LNCAP (cell line): ENCODE measurements at regions not wholly inside any gene's neighbourhood (a gene's known extent, or its start where the extent isn't known, plus 50 kb on each side); places are given as distances from the start of the nearest gene placed in this dataset.

ENCODE experiments used
- TF ChIP-seq, protein P1 (sequence below): fragments of 450-650 bp; IDR thresholded peaks from 2 replicates; pipeline ENCODE4 v1.5.1; 2017; ENCODE audit warnings: mild to moderate bottlenecking

DNA sequence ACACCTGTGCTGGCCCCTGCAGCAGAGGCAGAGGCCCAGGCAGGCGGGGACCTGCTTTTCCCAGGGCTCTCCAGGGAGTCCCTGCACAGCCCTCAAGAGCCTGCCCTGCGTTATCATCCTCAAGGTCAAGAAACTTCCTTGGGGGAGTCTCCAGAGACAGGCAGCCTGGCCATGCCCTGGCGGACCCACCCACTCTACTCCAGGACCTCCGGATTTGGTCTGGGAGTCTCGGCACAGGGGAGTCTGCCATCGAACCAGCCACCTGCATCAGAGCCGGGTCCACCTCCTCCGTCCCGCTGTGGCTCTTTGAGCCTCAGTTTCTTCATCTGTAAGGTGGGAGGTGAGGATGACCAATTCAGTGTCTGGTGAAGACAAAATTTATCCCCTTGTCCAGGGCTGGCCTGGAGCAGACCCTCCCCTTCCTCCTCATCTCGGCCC is 75.3 kb upstream of the TNRC6C start:
- TF ChIP-seq, protein P1, sequence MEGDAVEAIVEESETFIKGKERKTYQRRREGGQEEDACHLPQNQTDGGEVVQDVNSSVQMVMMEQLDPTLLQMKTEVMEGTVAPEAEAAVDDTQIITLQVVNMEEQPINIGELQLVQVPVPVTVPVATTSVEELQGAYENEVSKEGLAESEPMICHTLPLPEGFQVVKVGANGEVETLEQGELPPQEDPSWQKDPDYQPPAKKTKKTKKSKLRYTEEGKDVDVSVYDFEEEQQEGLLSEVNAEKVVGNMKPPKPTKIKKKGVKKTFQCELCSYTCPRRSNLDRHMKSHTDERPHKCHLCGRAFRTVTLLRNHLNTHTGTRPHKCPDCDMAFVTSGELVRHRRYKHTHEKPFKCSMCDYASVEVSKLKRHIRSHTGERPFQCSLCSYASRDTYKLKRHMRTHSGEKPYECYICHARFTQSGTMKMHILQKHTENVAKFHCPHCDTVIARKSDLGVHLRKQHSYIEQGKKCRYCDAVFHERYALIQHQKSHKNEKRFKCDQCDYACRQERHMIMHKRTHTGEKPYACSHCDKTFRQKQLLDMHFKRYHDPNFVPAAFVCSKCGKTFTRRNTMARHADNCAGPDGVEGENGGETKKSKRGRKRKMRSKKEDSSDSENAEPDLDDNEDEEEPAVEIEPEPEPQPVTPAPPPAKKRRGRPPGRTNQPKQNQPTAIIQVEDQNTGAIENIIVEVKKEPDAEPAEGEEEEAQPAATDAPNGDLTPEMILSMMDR, result no peak

DNA sequence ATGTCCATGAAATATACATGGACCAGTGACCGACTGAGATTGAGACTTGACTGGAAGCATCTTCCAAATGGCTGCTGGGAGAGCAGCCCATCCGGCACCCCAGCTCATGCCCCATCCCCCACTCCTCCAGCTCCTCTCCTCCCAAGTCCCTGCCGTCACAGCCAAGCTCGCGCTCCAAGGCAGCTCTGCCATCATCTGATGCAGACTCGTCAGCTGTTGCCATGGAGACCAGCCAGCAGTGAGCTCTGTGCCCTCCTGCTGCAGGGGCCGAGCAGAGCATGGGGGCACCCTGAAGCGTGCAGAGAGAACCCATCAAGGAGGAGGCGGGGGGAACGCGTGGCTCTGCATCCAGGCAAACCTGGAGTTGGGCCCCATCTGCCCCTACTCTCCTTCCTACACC is 74.5 kb upstream of the TNRC6C start:
- TF ChIP-seq, protein P1, result no peak

DNA sequence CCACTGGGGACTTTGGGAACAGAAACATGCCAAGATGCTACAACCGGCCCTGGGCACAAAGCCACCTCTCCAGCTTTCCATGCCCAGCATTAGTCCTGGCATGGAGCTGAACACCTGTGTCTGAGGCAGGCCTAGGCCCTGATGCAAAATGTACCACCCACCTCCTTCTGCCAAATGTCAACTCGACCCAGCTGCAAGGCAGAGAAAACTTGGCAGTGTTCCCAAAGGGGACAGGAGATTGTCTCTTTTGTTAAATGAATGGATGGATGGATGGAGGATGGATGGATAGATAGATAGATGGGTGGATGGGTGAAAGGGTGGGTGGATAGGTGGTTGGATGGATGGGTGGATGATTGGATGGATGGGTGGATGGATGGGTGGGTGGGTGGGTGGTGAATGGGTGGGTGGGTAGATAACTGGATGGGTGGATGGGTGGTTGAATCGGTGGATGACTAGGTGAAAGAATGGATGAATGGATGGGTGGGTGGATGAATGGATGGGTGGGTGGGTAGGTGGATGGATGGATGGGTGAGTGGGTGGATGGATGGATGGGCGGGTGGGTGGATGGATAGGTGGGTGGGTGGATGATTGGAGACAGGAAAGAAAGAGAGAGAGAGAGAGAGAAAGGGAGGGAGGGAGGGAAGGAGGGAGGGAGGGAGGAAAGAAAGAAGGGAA is 73.4 kb upstream of the TNRC6C start:
- TF ChIP-seq, protein P1, result no peak

DNA sequence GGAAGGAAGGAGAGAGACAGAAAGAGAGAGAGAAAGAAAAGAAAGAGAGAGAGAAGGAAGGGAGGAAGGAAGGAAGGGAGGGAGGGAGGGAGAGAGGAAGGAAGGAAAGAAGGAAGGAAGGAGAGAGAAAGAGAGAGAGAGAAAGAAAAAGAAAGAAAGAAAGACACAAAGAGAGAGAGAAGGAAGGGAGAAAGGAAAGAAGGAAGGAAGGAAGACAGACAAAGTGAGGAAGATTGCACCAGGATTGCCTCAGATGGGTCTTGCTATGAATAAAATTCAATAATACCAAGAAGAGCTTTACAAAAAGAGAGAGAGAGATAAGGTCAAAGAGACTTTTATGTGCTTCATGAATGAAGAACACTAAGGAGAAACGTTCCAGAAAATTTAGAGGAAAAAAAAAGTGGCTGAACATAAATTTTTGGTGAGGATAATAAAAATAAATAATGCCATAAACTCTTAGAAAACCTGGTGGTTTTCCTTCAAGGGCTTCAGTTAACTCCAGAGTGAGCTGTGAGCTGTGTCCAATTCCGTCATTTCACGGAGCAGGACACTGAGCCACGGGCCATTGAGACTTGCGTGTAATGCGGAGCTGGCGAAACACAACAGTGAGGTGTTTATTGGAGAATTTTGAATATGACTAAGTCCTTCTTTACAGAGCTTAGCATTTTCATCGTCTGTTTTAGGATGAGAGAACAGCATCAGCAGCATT is 72.7 kb upstream of the TNRC6C start:
- TF ChIP-seq, protein P1, result no peak

DNA sequence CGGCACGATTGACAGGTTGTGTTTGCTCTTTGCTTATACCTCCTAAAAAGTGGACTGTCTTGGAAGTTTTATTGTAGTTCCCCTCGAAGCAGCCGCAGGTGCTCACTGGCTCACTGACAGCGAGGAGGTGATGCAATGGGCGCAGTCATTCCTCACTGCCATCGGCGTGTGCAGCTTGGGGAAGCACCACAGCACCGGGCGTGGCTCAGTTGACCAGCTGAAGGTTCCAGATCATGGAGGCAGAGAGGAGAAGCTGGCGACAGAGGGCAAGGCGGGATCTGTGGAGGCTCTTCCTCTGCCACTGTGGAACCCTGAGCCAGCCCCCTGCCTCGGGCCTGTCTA is 72.1 kb upstream of the TNRC6C start:
- TF ChIP-seq, protein P1, result no peak

DNA sequence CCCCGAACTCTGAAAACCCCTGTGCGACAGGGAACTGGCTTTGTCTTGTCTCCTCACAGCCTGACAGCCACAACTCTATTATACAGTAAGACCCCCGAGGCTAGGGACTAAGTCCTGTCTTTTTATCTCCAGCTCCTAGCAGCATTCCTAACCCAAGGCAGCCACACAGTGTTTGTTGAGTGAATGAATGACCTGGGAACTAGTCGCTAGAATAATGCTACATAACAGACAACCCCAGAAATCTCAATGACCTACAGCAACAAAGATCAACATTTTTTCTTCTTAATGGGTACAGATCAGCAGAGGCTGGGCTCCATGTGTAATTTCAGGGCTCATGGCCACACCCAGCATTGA is 71.4 kb upstream of the TNRC6C start:
- TF ChIP-seq, protein P1, result no peak

DNA sequence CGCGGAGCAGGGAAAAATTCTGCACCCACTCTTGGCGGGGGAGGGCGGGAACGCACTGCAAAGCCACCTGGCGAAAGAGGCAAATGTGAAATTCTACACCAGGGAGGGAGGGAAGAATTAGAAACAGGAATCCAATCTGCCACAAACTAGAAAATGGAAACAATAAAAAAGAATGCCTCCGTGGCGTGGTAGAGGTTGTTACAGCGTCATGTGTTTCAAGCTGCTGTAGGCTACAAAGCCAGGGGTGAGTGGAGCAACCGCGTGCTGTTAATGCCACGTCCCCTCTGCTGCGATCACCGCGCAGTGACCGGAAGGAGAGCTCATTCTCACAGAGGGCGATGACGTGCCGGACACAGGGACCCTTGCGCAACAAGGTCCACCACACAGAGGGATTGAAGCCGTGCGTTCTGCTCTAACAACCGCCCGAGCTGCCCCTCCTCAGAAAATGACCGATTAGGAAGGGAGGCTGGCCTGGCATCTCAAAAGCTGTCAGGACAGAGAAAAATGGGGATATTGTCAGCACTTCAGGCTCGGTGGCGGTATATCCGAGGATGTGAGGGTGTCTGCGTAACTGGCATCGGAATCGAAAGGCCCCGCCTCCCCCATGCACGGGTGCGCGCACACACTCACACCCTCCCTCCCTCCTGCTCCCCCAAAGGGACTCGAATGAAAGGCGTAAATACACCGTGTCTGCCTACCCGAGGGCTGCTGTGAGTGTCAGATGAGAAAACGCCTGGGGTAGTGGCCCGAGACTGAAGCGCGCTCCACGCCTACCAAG is 70.8 kb upstream of the TNRC6C start:
- TF ChIP-seq, protein P1, result no peak
